Fibroblast of mammary gland (primary cell): ENCODE measurements at regions not wholly inside any gene's neighbourhood (a gene's known extent, or its start where the extent isn't known, plus 50 kb on each side); places are given as distances from the start of the nearest gene placed in this dataset.

Experiments used
- DNase-seq: peaks from one replicate; pipeline ENCODE4 v3.0.0-alpha.2; 2010; ENCODE audit warnings: low read depth
- H3K4me3 ChIP-seq: 2 replicates; pipeline ENCODE4 v1.5.1; 2011; ENCODE audit warnings: low read depth, mild to moderate bottlenecking, low read length, moderate library complexity; ENCODE audit not compliant: control insufficient read depth
- TF ChIP-seq, protein P1 (sequence below): conservative IDR thresholded peaks from 2 replicates; pipeline ENCODE4 v1.5.1; 2011; ENCODE audit warnings: low read depth, low read length, inconsistent platforms; ENCODE audit not compliant: control insufficient read depth, insufficient read depth

DNA sequence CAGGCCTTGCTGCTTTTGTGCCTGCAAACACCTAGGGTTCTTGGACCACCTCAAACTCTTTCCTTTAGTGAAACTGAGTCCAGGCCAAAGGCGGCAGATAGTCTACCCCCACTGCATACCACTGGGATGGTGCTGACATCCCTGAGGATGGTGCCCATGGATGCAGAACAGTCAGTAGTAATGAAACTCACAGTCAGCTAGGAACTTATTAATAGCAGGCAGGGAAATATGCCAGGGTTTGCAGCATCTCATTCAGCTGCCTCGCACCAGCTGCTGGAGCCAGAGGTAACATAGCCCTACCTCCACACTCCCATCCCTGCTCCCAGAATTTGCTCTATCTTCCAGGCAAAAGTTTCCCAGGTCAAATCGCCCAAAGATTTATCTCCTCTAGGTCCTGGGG is 189.1 kb downstream of the SREK1 start:
- DNase-seq, result no peak
- no peak overlapping the region for H3K4me3 ChIP-seq
- TF ChIP-seq, protein P1, sequence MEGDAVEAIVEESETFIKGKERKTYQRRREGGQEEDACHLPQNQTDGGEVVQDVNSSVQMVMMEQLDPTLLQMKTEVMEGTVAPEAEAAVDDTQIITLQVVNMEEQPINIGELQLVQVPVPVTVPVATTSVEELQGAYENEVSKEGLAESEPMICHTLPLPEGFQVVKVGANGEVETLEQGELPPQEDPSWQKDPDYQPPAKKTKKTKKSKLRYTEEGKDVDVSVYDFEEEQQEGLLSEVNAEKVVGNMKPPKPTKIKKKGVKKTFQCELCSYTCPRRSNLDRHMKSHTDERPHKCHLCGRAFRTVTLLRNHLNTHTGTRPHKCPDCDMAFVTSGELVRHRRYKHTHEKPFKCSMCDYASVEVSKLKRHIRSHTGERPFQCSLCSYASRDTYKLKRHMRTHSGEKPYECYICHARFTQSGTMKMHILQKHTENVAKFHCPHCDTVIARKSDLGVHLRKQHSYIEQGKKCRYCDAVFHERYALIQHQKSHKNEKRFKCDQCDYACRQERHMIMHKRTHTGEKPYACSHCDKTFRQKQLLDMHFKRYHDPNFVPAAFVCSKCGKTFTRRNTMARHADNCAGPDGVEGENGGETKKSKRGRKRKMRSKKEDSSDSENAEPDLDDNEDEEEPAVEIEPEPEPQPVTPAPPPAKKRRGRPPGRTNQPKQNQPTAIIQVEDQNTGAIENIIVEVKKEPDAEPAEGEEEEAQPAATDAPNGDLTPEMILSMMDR, result no peak

DNA sequence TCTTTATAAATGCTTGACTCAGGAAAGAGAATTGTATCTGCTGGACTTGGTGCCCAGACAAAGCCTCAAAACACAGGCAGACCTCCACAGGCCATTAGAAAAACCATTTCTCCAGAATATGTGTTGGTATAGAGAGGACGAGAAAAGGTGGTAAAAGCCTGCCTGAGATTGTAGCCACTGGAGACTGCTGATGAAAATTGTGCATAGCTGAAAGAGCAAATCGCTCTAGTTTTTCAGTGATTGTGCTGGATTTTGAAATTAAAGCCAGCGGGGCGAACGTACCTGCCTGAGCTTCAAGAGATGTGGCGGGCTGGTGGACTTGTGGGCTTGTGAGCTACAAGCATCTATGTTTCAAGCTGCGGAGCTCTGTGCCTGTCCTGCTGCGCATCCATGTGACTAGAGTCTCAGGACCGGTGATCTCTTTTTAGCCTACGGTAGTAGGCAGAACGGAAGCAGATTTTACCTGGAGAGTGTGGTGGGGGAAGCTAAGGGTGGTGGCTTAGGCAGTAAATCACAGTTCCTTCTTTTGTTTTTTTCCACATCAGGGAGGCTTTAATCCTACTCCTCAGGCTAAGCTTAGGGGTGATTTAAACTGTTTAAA is 193.6 kb downstream of the SREK1 start:
- H3K4me3 ChIP-seq, result no peak overlapping the region
- no peak for DNase-seq

DNA sequence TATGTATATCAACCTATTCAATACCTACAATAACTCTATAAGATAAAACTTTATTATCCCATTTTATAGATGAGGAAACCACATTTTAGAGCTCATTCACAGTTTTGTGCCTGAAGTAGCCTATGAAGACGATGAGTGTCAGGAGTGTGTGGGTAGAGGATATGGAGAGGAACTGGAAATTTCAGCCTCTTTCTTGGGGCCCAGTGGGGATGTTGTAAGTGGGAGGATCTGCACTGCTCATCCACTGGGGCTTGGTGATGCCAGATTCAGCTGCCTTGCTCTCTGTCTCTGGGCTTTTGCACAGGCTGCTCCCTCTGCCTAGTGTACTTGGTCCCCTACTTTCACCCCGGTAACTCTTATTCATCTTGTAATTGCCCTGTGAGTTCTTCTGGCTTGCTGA is 194.7 kb downstream of the SREK1 start:
- H3K4me3 ChIP-seq, result no peak overlapping the region
- DNase-seq, result no peak
- TF ChIP-seq, protein P1, result no peak

More for the DNA sequence above, 193.6 kb downstream of the SREK1 start:
- TF ChIP-seq, protein P1, result no peak

DNA sequence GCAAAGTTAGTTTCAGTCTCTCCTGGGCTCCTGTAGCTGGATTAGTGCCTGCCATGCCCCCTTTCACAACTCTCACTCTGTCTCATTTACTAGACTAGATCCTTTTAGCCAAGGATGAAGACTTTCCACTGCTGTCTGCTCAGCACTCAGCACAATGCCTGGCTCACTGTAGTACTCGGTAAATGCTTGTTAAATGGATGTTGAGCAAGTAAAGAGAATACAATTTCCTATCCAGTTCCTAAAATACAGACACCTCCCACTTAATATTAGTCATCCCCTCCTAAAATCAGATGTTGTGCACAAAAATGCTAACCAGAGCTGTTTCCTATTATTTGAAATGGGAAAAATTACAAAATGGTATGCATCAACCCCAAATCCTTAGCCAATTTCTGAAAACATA is 195.8 kb downstream of the SREK1 start:
- TF ChIP-seq, protein P1, result no peak
- peak; percentile 3 for DNase-seq

DNA sequence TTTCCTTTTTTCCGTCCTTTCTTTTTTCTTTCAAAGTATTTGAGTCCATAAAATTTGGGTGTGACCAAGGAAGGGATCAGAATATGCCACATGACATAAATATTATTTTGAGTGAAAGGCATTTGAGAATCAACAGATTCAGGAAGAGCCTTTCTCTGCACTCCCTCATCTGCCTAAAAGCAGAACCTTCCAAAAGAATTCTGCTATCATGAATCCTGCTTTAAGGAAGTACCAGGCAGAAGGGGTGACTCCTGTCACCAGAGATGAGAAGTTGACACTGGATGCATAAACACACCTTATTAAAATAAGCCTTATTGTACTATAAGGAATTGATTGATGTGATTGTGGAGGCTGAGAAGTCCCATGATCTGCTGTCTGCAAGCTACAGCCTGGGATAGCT is 196.7 kb downstream of the SREK1 start:
- TF ChIP-seq, protein P1, result no peak
- DNase-seq, result no peak
- H3K4me3 ChIP-seq, result no peak overlapping the region

More for the DNA sequence above, 195.8 kb downstream of the SREK1 start:
- H3K4me3 ChIP-seq, result no peak overlapping the region

DNA sequence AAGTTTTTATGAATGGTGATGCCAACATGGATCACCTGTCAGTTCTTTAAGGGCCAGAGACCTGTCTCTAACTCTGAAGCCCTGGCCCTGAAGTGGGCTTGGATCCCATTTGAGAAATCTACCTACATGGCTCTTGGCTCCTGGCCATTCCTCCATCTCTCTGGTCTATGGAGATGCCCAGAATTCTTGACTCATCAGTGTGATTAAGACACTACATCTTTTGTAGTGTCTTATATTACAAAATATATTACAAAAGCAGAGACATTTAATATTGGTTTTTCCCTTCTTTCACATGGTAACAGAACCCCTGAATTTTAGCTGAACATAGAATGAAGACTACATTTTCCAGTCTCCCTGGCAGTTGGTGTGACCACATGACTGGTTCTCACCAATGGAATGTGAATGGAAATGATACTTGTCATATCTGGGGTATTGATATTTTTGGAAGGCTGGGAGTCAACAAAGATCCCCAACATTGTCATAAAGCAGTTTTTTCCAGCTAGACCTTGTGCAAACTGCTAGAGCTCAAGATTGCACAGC is 198.3 kb downstream of the SREK1 start:
- no peak for DNase-seq
- H3K4me3 ChIP-seq, result no peak overlapping the region
- TF ChIP-seq, protein P1, result no peak
